Islet of Langerhans (tissue), 1 donor: ENCODE measurements at regions not wholly inside any gene's neighbourhood (a gene's known extent, or its start where the extent isn't known, plus 50 kb on each side); places are given as distances from the start of the nearest gene placed in this dataset.

Source experiments
- FAIRE-seq: peaks from one replicate; lab custom pipeline; 2011; peaks lifted over from hg19 to GRCh38; lab: Jason Lieb, UNC

- no peak for FAIRE-seq
Observed at GRCh38 chr13:75938811-75939560, 302.9 kb downstream of the LMO7 start.

GRCh38 chr13:75936791-75937190 lies 300.7 kb downstream of the LMO7 start:
- FAIRE-seq: no peak

GRCh38 chr13:75935805-75936204 lies 299.7 kb downstream of the LMO7 start:
- FAIRE-seq: no peak

- FAIRE-seq: no peak
Observed at GRCh38 chr13:75934889-75935288, 298.8 kb downstream of the LMO7 start.

- no peak for FAIRE-seq
Observed at GRCh38 chr13:75932636-75933035, 296.5 kb downstream of the LMO7 start.

- FAIRE-seq: no peak
Observed at GRCh38 chr13:75931116-75931515, 295.0 kb downstream of the LMO7 start.

- FAIRE-seq: no peak
Observed at GRCh38 chr13:75929076-75929475, 292.9 kb downstream of the LMO7 start.

- no peak for FAIRE-seq
Observed at GRCh38 chr13:75927183-75927669, 291.1 kb downstream of the LMO7 start.

- FAIRE-seq: no peak
Observed at GRCh38 chr13:75920536-75920935, 284.4 kb downstream of the LMO7 start.

- no peak for FAIRE-seq
Observed at GRCh38 chr13:75919660-75920199, 283.6 kb downstream of the LMO7 start.

GRCh38 chr13:75915066-75915465 lies 278.9 kb downstream of the LMO7 start:
- no peak for FAIRE-seq

- no peak for FAIRE-seq
Observed at GRCh38 chr13:75913925-75914324, 277.8 kb downstream of the LMO7 start.

GRCh38 chr13:75910591-75910990 lies 274.5 kb downstream of the LMO7 start:
- FAIRE-seq: no peak
